Stomach (tissue), 8 donors: ENCODE measurements at regions not wholly inside any gene's neighbourhood (a gene's known extent, or its start where the extent isn't known, plus 50 kb on each side); places are given as distances from the start of the nearest gene placed in this dataset.
A peak's percentile ranks its signal among the peaks of the same experiment; 100 is the strongest.

Source experiments
- DNase-seq, 2 donors: peaks; one replicate each; pipeline versions ENCODE4 v3.0.0 to v3.0.0-alpha.2; 2013 to 2019
- H3K27ac ChIP-seq, 5 donors: fragments of 200-600 bp in 4 of 5; sonication (generic) in 4 of 5; one replicate each; pipeline ENCODE4 v1.5.1; 2013 to 2019; ENCODE audit warnings: mild to moderate bottlenecking in 1 of 5, moderate library complexity in 1 of 5
- H3K27me3 ChIP-seq, 3 donors: fragments of 200-600 bp; sonication (generic); one replicate each; pipeline ENCODE4 v1.5.1; 2017 to 2019; ENCODE audit warnings: mixed run types in 1 of 3
- H3K36me3 ChIP-seq, 4 donors: fragments of 200-600 bp; sonication (generic); 1 replicate in 3 of 4; 2 replicates in 1 of 4; pipeline ENCODE4 v1.5.1; 2016 to 2019
- H3K4me1 ChIP-seq, 4 donors: fragments of 200-600 bp; sonication (generic); one replicate each; pipeline ENCODE4 v1.5.1; 2016 to 2019
- H3K4me3 ChIP-seq, 4 donors: fragments of 200-600 bp; sonication (generic) in 3 of 4; one replicate each; pipeline ENCODE4 v1.5.1; 2016 to 2019; ENCODE audit warnings: mild to moderate bottlenecking in 1 of 4
- H3K9me3 ChIP-seq, 4 donors: fragments of 200-600 bp; sonication (generic); one replicate each; pipeline ENCODE4 v1.5.1; 2016 to 2019
- EP300 ChIP-seq: sonication (generic); formaldehyde crosslinking; IDR thresholded peaks from one replicate; pipeline ENCODE4 v1.6.1; 2017; ENCODE audit warnings: antibody characterized with exemption
- POLR2A ChIP-seq, 4 donors: fragments of 450-650 bp; IDR thresholded peaks; one replicate each; pipeline ENCODE4 v1.6.1; 2016; ENCODE audit warnings: antibody characterized with exemption in 4 of 4, control low read depth in 2 of 4, mild to moderate bottlenecking in 1 of 4, moderate library complexity in 1 of 4
- POLR2AphosphoS5 ChIP-seq, 3 donors: sonication (generic); formaldehyde crosslinking; IDR thresholded peaks; one replicate each; pipeline ENCODE4 v1.6.1; 2016; ENCODE audit warnings: antibody characterized with exemption in 3 of 3
- WGBS, 5 donors: extraction: QIAGEN DNeasy Blood & Tissue Kit in 3 of 5; methylation state at CpG; one replicate each; pipeline versions ENCODE4 v1.1.5 to v1.1.7; 2013 to 2018; 5-methylcytosine and 5-hydroxymethylcytosine counted together
- intact Hi-C: fragments of 100-400 bp; cut with DNase I; formaldehyde crosslinking; loops from one replicate; pipeline ENCODE4 v1.15.1; 2023; ENCODE audit warnings: low total_unique reads
- TF ChIP-seq, protein P1 (sequence below), 7 experiments: fragments of 450-650 bp in 4 of 7; fragments of 200-600 bp in 3 of 7; sonication (generic) in 3 of 7; IDR thresholded peaks; one replicate each; pipeline ENCODE4 v1.5.1; 2016 to 2019; ENCODE audit warnings: antibody characterized with exemption in 7 of 7, control low read depth in 2 of 7, mild to moderate bottlenecking in 1 of 7
- donor health status: healthy with polysubstance abuse.
- donor health status: Bipolar disorder and iron deficiency.
- donor health status: healthy.

DNA sequence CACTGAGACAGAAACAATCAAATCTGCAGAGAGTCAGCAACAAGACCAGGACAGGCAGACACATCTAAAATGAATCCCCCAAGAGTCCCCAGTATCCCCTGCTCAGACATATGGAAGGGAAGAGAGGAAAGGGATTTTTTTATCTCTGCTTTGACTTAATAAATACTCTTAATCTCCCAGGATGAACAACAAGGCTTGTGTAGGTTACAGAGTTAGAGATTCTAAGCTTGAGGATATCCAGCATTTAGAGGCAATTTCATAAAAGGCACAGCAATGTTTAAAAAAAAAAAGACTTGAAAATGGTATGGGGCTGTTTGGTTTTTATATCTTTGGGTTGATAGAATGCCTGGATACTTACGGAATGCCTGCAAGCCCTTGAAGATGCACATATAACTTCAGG is 199.9 kb downstream of the ARL4C start:
- 81 to 96% (median 89%) methylated on average over 1 of the region's 1 CpG for WGBS, 5 donors
- Histone ChIP-seq H3K4me3 (no peak overlapping the region), H3K27me3 (no peaks in the 10 kb centered on the region), H3K27ac (no peak overlapping the region), H3K9me3 (no peaks in the 10 kb centered on the region), H3K4me1 (peaks cover 0 to 16% (median 5%) of the 10 kb centered on the region in 4 donors), H3K36me3 (no peaks in the 10 kb centered on the region)
- TF ChIP-seq, protein P1, sequence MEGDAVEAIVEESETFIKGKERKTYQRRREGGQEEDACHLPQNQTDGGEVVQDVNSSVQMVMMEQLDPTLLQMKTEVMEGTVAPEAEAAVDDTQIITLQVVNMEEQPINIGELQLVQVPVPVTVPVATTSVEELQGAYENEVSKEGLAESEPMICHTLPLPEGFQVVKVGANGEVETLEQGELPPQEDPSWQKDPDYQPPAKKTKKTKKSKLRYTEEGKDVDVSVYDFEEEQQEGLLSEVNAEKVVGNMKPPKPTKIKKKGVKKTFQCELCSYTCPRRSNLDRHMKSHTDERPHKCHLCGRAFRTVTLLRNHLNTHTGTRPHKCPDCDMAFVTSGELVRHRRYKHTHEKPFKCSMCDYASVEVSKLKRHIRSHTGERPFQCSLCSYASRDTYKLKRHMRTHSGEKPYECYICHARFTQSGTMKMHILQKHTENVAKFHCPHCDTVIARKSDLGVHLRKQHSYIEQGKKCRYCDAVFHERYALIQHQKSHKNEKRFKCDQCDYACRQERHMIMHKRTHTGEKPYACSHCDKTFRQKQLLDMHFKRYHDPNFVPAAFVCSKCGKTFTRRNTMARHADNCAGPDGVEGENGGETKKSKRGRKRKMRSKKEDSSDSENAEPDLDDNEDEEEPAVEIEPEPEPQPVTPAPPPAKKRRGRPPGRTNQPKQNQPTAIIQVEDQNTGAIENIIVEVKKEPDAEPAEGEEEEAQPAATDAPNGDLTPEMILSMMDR (IDR thresholded peaks at IDR 0.05) = no peak
- TF ChIP-seq EP300 (no peak), POLR2A (IDR thresholded peaks at IDR 0.05) (no peak), POLR2AphosphoS5 (IDR thresholded peaks at IDR 0.05) (no peak)
- intact Hi-C loops = no loop called here
- no peak for DNase-seq

GRCh38 chr2:234293973-234294372 is 202.9 kb downstream of the ARL4C start:
- H3K4me3 ChIP-seq = no peak overlapping the region
- no peaks in the 10 kb centered on the region for H3K27me3 ChIP-seq
- 55 to 81% (median 72%) methylated on average over 4 of the region's 4 CpGs for WGBS, 5 donors
- peaks cover 0 to 27% (median 6%) of the 10 kb centered on the region in 4 donors for H3K4me1 ChIP-seq
- DNase-seq = no peak
- intact Hi-C loops = no loop called here
- TF ChIP-seq POLR2A (IDR thresholded peaks at IDR 0.05) = no peak
- TF ChIP-seq POLR2AphosphoS5 (IDR thresholded peaks at IDR 0.05) = no peak
- peak overlapping the region in 2 of 5 donors; percentile 18 to 46 for H3K27ac ChIP-seq
- H3K9me3 ChIP-seq = no peaks in the 10 kb centered on the region
- H3K36me3 ChIP-seq = no peaks in the 10 kb centered on the region

- no peaks in the 10 kb centered on the region for H3K36me3 ChIP-seq
- peaks cover 0 to 33% (median 7%) of the 10 kb centered on the region in 4 donors for H3K4me1 ChIP-seq
- TF ChIP-seq POLR2A (IDR thresholded peaks at IDR 0.05) = no peak
- no peak for TF ChIP-seq POLR2AphosphoS5 (IDR thresholded peaks at IDR 0.05)
- no peak for TF ChIP-seq EP300
- TF ChIP-seq, protein P1 (IDR thresholded peaks at IDR 0.05) = no peak
- DNase-seq = no peak
- peak overlapping the region in 1 of 5 donors; percentile 7 for H3K27ac ChIP-seq
- no peaks in the 10 kb centered on the region for H3K9me3 ChIP-seq
- intact Hi-C loops = no loop called here
- no peaks in the 10 kb centered on the region for H3K27me3 ChIP-seq
- no peak overlapping the region for H3K4me3 ChIP-seq
These were observed 204.0 kb downstream of the ARL4C start for GRCh38 chr2:234292962-234293243.

DNA sequence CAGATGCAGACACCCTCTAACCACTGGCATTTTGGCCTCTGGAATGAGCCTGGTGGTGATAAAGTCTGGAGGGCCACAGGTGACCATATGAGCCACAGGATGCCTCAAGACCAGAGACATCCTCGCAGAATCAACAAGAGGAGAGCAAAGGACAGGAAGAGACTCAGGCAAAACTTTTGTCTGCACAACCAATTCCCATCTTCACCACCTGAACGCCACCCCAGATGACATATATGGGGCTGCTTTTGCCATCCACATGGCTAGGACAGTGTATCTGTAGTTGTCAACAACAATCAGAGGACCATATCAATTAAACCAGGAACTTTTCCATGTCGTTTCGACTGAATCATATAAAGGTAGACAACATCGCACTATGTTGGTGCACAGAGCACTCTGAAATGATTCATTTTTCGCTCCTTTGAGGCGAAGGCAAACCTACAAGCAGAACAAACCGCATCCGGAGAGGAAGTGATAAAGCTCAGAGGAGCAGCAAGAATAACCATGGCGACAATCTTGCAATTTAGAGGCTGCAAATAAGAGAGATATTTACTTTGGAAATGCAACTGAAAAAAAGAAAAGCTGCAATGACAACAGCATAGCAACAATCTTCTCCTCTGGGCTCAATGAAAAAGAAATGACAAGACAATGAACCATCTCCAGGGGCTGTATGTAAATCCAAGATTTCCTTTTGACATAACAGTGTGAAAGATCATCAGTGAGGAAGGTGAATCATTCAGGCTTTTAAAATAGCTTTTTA is 204.5 kb downstream of the ARL4C start:
- H3K27me3 ChIP-seq = no peaks in the 10 kb centered on the region
- H3K36me3 ChIP-seq = no peaks in the 10 kb centered on the region
- no peak overlapping the region for H3K4me3 ChIP-seq
- peak overlapping the region; percentile 7 to 66 (median 60) for H3K27ac ChIP-seq
- intact Hi-C loops = no loop called here
- no peaks in the 10 kb centered on the region for H3K9me3 ChIP-seq
- TF ChIP-seq EP300 (no peak), POLR2AphosphoS5 (IDR thresholded peaks at IDR 0.05) (peak in 1 of 3 donors; percentile 52)
- 29 to 54% (median 38%) methylated on average over 10 of the region's 10 CpGs for WGBS, 5 donors
- peak in 1 of 2 donors; percentile 78 for DNase-seq
- H3K4me1 ChIP-seq = peaks cover 0 to 33% (median 7%) of the 10 kb centered on the region in 4 donors

- TF ChIP-seq POLR2AphosphoS5 (IDR thresholded peaks at IDR 0.05) = no peak
- TF ChIP-seq POLR2A (IDR thresholded peaks at IDR 0.05) = no peak
- TF ChIP-seq, protein P1 (IDR thresholded peaks at IDR 0.05) = no peak
- no peak for TF ChIP-seq EP300
- DNase-seq = peak in 1 of 2 donors; percentile 61
- H3K36me3 ChIP-seq = no peaks in the 10 kb centered on the region
- H3K27me3 ChIP-seq = no peaks in the 10 kb centered on the region
- intact Hi-C loops = no loop called here
- H3K4me3 ChIP-seq = no peak overlapping the region
- peak overlapping the region; percentile 43 to 66 (median 60) for H3K27ac ChIP-seq
- 31 to 47% (median 38%) methylated on average over 5 of the region's 5 CpGs for WGBS, 5 donors
- no peaks in the 10 kb centered on the region for H3K9me3 ChIP-seq
- H3K4me1 ChIP-seq = peaks cover 0 to 33% (median 7%) of the 10 kb centered on the region in 4 donors
These were observed 205.1 kb downstream of the ARL4C start for GRCh38 chr2:234291765-234292204.
